AG09319 (cell line): ENCODE measurements at regions not wholly inside any gene's neighbourhood (a gene's known extent, or its start where the extent isn't known, plus 50 kb on each side); places are given as distances from the start of the nearest gene placed in this dataset.
"Not testable (repeated sequence)": the region's sequence is repeated elsewhere in the genome, so short reads cannot be mapped to it uniquely, and the experiment has no call there.

Source experiments
- DNase-seq: peaks from one replicate; pipeline ENCODE4 v3.0.0-alpha.2; 2010; ENCODE audit warnings: low read depth; ENCODE audit errors: extremely low read depth
- CTCF ChIP-seq: IDR thresholded peaks from 2 replicates; pipeline ENCODE4 v1.5.1; 2011; ENCODE audit warnings: low read depth, mild to moderate bottlenecking, inconsistent platforms, low read length, moderate library complexity

DNA sequence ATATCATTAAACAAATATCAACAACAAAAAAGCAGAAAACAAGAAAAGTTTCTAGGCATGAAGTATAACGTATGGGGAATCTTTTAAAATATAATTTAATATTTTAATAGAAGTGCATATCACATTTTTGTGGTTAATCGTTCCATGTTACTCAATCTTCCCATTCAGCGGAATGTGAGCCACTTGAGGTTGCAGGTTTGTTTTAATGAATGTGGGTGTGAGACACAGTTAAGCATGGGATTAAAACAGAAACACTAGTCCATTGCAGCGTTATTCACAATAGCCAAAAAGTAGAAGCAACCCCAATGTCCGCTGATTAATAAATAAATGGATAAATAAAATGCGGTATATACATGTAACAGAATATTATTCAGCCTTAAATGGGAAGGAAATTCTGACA lies 146.0 kb downstream of the NDFIP2 start:
- no peak for TF ChIP-seq CTCF
- no peak for DNase-seq

DNA sequence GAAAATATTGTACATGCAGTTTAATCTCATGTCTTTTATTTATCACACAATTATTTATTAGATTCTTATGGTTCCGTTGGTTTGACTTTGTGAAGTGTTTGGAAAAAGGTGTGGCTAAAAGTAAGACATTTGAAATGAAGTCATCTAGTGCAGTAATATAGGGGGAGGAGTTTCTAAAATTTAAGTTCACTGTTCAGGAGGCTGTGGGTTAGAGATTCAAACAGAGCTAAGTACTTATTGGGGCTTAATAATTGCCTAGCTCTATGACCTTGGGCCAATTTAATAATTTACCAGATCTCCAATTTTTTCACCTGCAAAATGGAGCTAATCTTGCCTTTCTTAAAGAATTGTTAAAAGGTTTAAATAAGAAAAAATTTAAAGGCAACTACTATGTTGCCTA lies 144.6 kb downstream of the NDFIP2 start:
- TF ChIP-seq CTCF, result no peak
- no peak for DNase-seq

DNA sequence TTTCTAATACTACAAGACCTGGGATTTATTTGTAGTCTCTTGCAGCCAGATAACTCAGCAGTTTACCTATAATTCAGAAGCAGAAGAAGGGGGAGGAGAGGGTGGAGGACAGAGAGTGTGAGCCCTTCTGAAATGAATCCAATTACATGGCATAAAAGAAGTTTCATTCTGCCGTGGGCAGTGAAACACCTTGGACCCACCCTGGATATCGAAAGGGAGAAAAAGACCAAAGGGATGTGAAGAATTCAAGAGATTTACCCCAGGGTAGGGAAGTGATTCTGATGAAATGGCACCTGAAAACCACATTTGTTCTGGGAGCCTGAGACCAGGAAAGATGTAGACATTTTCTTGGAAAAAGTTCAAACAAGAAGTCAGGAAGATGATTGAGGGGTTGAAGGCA lies 140.9 kb downstream of the NDFIP2 start:
- no peak for DNase-seq
- no peak for TF ChIP-seq CTCF

- no peak for TF ChIP-seq CTCF
- no peak for DNase-seq
These were observed 140.5 kb downstream of the NDFIP2 start for GRCh38 chr13:79621449-79621848.

DNA sequence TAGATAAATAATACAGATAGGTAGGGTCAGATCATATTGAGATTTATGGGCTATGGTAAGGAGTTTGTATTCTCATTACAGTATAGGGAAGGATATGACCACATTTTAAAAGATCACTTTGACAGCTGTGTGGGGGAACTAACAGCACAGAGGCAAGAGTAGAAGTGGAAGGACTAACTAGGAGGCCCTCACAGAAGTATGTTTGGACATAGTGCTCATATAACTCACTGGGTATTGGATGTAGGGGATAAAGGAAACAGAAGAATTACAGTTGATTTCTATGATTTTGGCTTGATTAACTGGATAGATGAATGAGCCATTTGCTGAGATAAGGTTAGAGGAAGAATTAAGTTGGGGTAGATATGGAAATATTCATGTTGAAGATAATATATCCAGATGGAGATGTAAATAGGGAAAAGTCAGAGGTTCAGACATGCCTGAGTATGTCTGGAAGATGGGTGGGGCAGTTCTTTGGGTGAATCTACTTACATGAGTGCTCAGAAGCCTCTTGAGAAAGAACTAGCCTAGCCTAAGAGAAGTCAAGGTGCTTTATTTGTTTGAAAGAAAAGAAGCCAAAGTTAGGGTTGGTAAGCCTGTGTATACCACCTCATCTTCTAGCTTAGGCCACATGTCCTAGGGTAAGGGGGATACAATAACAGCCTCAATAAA lies 133.4 kb downstream of the NDFIP2 start:
- no peak for TF ChIP-seq CTCF
- DNase-seq, result no peak

- no peak for DNase-seq
These were observed 131.6 kb downstream of the NDFIP2 start for GRCh38 chr13:79612604-79613003.

GRCh38 chr13:79607895-79608294 lies 126.9 kb downstream of the NDFIP2 start:
- not testable (repeated sequence) for DNase-seq

More at GRCh38 chr13:79612604-79613003, 131.6 kb downstream of the NDFIP2 start:
- no peak for TF ChIP-seq CTCF
